GM23338 (cell line): ENCODE measurements at regions not wholly inside any gene's neighbourhood (a gene's known extent, or its start where the extent isn't known, plus 50 kb on each side); places are given as distances from the start of the nearest gene placed in this dataset.

Experiments
- ATAC-seq: fragments of 200-7000 bp; cut with Tn5 transposase; 3 replicates; pipeline ENCODE4 v1.9.1; 2020
- DNase-seq: peaks from one replicate; pipeline ENCODE4 v3.0.0-alpha.2; 2015; ENCODE audit warnings: low spot score
- H2AFZ ChIP-seq: fragments of 200-600 bp; sonication (generic); 2 replicates; pipeline ENCODE4 v1.8.0; 2016; ENCODE audit warnings: antibody characterized with exemption, mild to moderate bottlenecking, moderate library complexity
- H3F3A ChIP-seq: fragments of 200-600 bp; sonication (generic); replicated peaks from 2 replicates; pipeline ENCODE4 v1.8.0; 2017; ENCODE audit warnings: antibody characterized with exemption, mixed run types, low read depth
- H3K27ac ChIP-seq: fragments of 200-600 bp; sonication (generic); 2 replicates; pipeline ENCODE4 v1.6.1; 2016; ENCODE audit warnings: low read depth
- H3K27me3 ChIP-seq: fragments of 200-600 bp; sonication (generic); 2 replicates; pipeline ENCODE4 v1.8.0; 2016; ENCODE audit warnings: mild to moderate bottlenecking, mixed run types, moderate library complexity; ENCODE audit not compliant: insufficient read depth
- H3K36me3 ChIP-seq: fragments of 200-600 bp; sonication (generic); 2 replicates; pipeline ENCODE4 v1.8.0; 2016; ENCODE audit warnings: mild to moderate bottlenecking; ENCODE audit not compliant: insufficient read depth
- H3K4me1 ChIP-seq: fragments of 200-600 bp; sonication (generic); 2 replicates; pipeline ENCODE4 v1.8.0; 2016; ENCODE audit warnings: mild to moderate bottlenecking, moderate library complexity; ENCODE audit not compliant: insufficient read depth
- H3K4me2 ChIP-seq: fragments of 200-600 bp; sonication (generic); 2 replicates; pipeline ENCODE4 v1.7.1; 2017; ENCODE audit warnings: mixed run types
- H3K4me3 ChIP-seq: fragments of 200-600 bp; sonication (generic); 2 replicates; pipeline ENCODE4 v1.6.1; 2016; ENCODE audit warnings: mixed run types
- H3K79me2 ChIP-seq: fragments of 200-600 bp; sonication (generic); replicated peaks from 2 replicates; pipeline ENCODE4 v1.8.0; 2017; ENCODE audit warnings: mild to moderate bottlenecking; ENCODE audit not compliant: insufficient read depth
- H3K9me2 ChIP-seq: fragments of 200-600 bp; sonication (generic); 2 replicates; pipeline ENCODE4 v1.8.0; 2017; ENCODE audit not compliant: insufficient read depth
- H4K20me1 ChIP-seq: fragments of 200-600 bp; sonication (generic); replicated peaks from 2 replicates; pipeline ENCODE4 v1.8.0; 2017; ENCODE audit warnings: mild to moderate bottlenecking; ENCODE audit not compliant: insufficient read depth
- H3K27ac Mint-ChIP-seq: 2 replicates; pipeline ENCODE4 v1.8.0; 2020; ENCODE audit warnings: inconsistent platforms, mild to moderate bottlenecking, moderate library complexity, mixed read lengths
- H3K27me3 Mint-ChIP-seq: 3 replicates; pipeline ENCODE4 v1.8.0; 2022; ENCODE audit warnings: low read depth, mild to moderate bottlenecking, moderate library complexity, mixed read lengths, inconsistent platforms; ENCODE audit not compliant: insufficient read depth, poor library complexity
- H3K36me3 Mint-ChIP-seq: 3 replicates; pipeline ENCODE4 v1.8.0; 2021; ENCODE audit warnings: low read depth, mild to moderate bottlenecking, inconsistent platforms, moderate library complexity, mixed read lengths
- H3K4me1 Mint-ChIP-seq: 3 replicates; pipeline ENCODE4 v1.8.0; 2020; ENCODE audit warnings: mild to moderate bottlenecking, inconsistent platforms, mixed read lengths
- H3K4me3 Mint-ChIP-seq: 3 replicates; pipeline ENCODE4 v1.8.0; 2021; ENCODE audit warnings: moderate library complexity, mild to moderate bottlenecking, inconsistent platforms, mixed read lengths
- H3K9me3 Mint-ChIP-seq: 3 replicates; pipeline ENCODE4 v1.8.0; 2020; ENCODE audit warnings: moderate library complexity, mild to moderate bottlenecking, inconsistent platforms, mixed read lengths
- CREB1 ChIP-seq: fragments of 250-450 bp; sonication (Bioruptor Pico); IDR thresholded peaks from 2 replicates; pipeline ENCODE4 v1.5.0; 2020; ENCODE audit warnings: low read depth, mild to moderate bottlenecking, moderate library complexity
- CTCF ChIP-seq, 2 experiments: fragments of 200-600 bp in 1 of 2; sonication (generic) in 1 of 2; conservative IDR thresholded peaks; 2 replicates each; pipeline versions ENCODE4 v1.5.1 to v1.6.1; 2016 to 2017; ENCODE audit warnings: antibody characterized with exemption in 2 of 2, low read depth in 2 of 2, mild to moderate bottlenecking in 2 of 2, moderate library complexity in 1 of 2
- ETS1 ChIP-seq: IDR thresholded peaks from 2 replicates; pipeline ENCODE4 v1.6.1; 2016; ENCODE audit warnings: antibody characterized with exemption
- EZH2 ChIP-seq: fragments of 200-600 bp; sonication (generic); IDR thresholded peaks from one replicate; pipeline ENCODE4 v1.8.0; 2017; ENCODE audit warnings: antibody characterized with exemption, mild to moderate bottlenecking, low read depth; ENCODE audit not compliant: unreplicated experiment
- EZH2phosphoT487 ChIP-seq: fragments of 200-600 bp; sonication (generic); IDR thresholded peaks from one replicate; pipeline ENCODE4 v1.8.1; 2018; ENCODE audit warnings: antibody characterized with exemption; ENCODE audit not compliant: unreplicated experiment
- JUNB ChIP-seq: IDR thresholded peaks from one replicate; pipeline ENCODE4 v1.6.1; 2016; ENCODE audit warnings: antibody characterized with exemption; ENCODE audit not compliant: unreplicated experiment
- NANOG ChIP-seq: IDR thresholded peaks from 2 replicates; pipeline ENCODE4 v1.6.1; 2016; ENCODE audit warnings: antibody characterized with exemption, borderline replicate concordance
- POLR2AphosphoS5 ChIP-seq: IDR thresholded peaks from 2 replicates; pipeline ENCODE4 v1.6.1; 2016; ENCODE audit warnings: antibody characterized with exemption, low read depth
- REST ChIP-seq: IDR thresholded peaks from one replicate; pipeline ENCODE4 v1.6.1; 2018; ENCODE audit warnings: antibody characterized with exemption; ENCODE audit not compliant: unreplicated experiment
- STAT1 ChIP-seq: IDR thresholded peaks from one replicate; pipeline ENCODE4 v1.6.1; 2016; ENCODE audit warnings: antibody characterized with exemption; ENCODE audit not compliant: unreplicated experiment
- ZNF114 ChIP-seq: fragments of 250-450 bp; sonication (Bioruptor Pico); IDR thresholded peaks from 2 replicates; pipeline ENCODE4 v1.5.0; 2020; ENCODE audit warnings: mild to moderate bottlenecking, moderate library complexity
- ZNF331 ChIP-seq: fragments of 250-450 bp; sonication (Bioruptor Pico); IDR thresholded peaks from 2 replicates; pipeline ENCODE4 v1.5.0; 2020; ENCODE audit warnings: low read depth, mild to moderate bottlenecking, moderate library complexity
- TF ChIP-seq, protein P1 (sequence below): fragments of 250-450 bp; sonication (Bioruptor Pico); IDR thresholded peaks from 2 replicates; pipeline ENCODE4 v1.5.0; 2020; ENCODE audit warnings: mild to moderate bottlenecking, moderate library complexity

DNA sequence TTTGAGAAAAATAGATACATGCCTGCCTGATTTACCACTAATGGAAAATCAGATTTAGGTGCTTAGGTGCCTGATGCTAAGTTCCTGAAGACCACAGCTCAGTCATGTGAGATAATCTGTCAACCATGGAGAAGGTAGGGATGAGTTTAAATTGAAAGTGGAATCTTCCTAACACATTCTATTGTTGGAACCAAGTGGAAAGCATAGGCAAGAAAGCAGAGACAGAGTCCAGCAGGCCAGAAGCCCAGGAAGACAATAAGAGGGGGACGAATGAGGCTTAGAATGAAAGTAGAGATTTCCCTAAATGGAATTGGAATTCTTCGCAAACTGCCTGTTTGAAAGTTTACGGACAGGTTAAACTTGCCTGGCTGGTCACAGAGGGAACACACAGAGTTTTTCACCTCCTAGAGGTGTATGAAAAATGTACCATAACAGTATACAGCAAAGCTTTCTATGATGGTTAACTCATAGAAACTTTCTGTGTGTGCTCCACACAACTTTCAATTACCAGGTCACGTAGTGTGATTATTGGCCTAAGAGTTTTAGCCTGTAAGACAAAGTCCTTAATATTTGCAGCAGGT, 453.8 kb upstream of the KCNMB2 start:
- H3F3A ChIP-seq = no peaks in the 10 kb centered on the region
- H3K9me3 Mint-ChIP-seq = no peaks in the 10 kb centered on the region
- no peak for DNase-seq
- H3K4me1 ChIP-seq = peaks cover 17% of the 10 kb centered on the region
- TF ChIP-seq EZH2 (no peak), EZH2phosphoT487 (no peak), ZNF331 (CRISPR knock-in tag) (no peak), CREB1 (CRISPR knock-in tag) (no peak), REST (no peak), CTCF (conservative IDR thresholded peaks at IDR 0.05; ENCODE audit: low read depth in 2 of 2) (no peak), JUNB (no peak), ETS1 (no peak), ZNF114 (no peak), POLR2AphosphoS5 (no peak), NANOG (no peak), STAT1 (no peak)
- TF ChIP-seq, protein P1, sequence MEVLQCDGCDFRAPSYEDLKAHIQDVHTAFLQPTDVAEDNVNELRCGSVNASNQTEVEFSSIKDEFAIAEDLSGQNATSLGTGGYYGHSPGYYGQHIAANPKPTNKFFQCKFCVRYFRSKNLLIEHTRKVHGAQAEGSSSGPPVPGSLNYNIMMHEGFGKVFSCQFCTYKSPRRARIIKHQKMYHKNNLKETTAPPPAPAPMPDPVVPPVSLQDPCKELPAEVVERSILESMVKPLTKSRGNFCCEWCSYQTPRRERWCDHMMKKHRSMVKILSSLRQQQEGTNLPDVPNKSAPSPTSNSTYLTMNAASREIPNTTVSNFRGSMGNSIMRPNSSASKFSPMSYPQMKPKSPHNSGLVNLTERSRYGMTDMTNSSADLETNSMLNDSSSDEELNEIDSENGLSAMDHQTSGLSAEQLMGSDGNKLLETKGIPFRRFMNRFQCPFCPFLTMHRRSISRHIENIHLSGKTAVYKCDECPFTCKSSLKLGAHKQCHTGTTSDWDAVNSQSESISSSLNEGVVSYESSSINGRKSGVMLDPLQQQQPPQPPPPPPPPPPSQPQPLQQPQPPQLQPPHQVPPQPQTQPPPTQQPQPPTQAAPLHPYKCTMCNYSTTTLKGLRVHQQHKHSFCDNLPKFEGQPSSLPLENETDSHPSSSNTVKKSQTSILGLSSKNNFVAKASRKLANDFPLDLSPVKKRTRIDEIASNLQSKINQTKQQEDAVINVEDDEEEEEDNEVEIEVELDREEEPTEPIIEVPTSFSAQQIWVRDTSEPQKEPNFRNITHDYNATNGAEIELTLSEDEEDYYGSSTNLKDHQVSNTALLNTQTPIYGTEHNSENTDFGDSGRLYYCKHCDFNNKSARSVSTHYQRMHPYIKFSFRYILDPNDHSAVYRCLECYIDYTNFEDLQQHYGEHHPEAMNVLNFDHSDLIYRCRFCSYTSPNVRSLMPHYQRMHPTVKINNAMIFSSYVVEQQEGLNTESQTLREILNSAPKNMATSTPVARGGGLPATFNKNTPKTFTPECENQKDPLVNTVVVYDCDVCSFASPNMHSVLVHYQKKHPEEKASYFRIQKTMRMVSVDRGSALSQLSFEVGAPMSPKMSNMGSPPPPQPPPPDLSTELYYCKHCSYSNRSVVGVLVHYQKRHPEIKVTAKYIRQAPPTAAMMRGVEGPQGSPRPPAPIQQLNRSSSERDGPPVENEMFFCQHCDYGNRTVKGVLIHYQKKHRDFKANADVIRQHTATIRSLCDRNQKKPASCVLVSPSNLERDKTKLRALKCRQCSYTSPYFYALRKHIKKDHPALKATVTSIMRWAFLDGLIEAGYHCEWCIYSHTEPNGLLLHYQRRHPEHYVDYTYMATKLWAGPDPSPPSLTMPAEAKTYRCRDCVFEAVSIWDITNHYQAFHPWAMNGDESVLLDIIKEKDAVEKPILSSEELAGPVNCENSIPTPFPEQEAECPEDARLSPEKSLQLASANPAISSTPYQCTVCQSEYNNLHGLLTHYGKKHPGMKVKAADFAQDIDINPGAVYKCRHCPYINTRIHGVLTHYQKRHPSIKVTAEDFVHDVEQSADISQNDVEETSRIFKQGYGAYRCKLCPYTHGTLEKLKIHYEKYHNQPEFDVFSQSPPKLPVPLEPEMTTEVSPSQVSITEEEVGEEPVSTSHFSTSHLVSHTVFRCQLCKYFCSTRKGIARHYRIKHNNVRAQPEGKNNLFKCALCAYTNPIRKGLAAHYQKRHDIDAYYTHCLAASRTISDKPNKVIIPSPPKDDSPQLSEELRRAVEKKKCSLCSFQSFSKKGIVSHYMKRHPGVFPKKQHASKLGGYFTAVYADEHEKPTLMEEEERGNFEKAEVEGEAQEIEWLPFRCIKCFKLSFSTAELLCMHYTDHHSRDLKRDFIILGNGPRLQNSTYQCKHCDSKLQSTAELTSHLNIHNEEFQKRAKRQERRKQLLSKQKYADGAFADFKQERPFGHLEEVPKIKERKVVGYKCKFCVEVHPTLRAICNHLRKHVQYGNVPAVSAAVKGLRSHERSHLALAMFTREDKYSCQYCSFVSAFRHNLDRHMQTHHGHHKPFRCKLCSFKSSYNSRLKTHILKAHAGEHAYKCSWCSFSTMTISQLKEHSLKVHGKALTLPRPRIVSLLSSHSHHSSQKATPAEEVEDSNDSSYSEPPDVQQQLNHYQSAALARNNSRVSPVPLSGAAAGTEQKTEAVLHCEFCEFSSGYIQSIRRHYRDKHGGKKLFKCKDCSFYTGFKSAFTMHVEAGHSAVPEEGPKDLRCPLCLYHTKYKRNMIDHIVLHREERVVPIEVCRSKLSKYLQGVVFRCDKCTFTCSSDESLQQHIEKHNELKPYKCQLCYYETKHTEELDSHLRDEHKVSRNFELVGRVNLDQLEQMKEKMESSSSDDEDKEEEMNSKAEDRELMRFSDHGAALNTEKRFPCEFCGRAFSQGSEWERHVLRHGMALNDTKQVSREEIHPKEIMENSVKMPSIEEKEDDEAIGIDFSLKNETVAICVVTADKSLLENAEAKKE (CRISPR knock-in tag) = no peak
- H3K36me3 ChIP-seq = no peaks in the 10 kb centered on the region
- no peak overlapping the region for H3K27ac ChIP-seq
- no peaks in the 10 kb centered on the region for H3K27me3 ChIP-seq
- no peak overlapping the region for H3K27ac Mint-ChIP-seq
- H4K20me1 ChIP-seq = no peaks in the 10 kb centered on the region
- peaks cover 32% of the 10 kb centered on the region for H3K4me1 Mint-ChIP-seq
- H3K36me3 Mint-ChIP-seq = no peaks in the 10 kb centered on the region
- H3K9me2 ChIP-seq = no peaks in the 10 kb centered on the region
- peak overlapping the region; percentile 56; the same call in 1 of the 2 replicates for H2AFZ ChIP-seq
- H3K4me3 ChIP-seq = no peak overlapping the region
- H3K79me2 ChIP-seq = no peaks in the 10 kb centered on the region
- H3K4me3 Mint-ChIP-seq = no peak overlapping the region
- no peaks in the 10 kb centered on the region for H3K27me3 Mint-ChIP-seq
- ATAC-seq = no peak
- H3K4me2 ChIP-seq = no peak overlapping the region
